MM.1S (cell line): ENCODE measurements at regions not wholly inside any gene's neighbourhood (a gene's known extent, or its start where the extent isn't known, plus 50 kb on each side); places are given as distances from the start of the nearest gene placed in this dataset.

ENCODE experiments used
- DNase-seq: peaks from one replicate; pipeline ENCODE4 v3.0.0-alpha.2; 2015
- H2AFZ ChIP-seq: fragments of 300-600 bp; sonication (generic); 2 replicates; pipeline ENCODE4 v1.6.0; 2016; ENCODE audit warnings: antibody characterized with exemption, low read length
- H3F3A ChIP-seq: fragments of 300-600 bp; sonication (generic); 2 replicates; pipeline ENCODE4 v1.6.1; 2016; ENCODE audit warnings: mild to moderate bottlenecking, antibody characterized with exemption, low read length, moderate library complexity, mixed read lengths; ENCODE audit not compliant: insufficient read depth
- H3K27ac ChIP-seq: fragments of 300-600 bp; sonication (generic); 2 replicates; pipeline ENCODE4 v1.5.1; 2016; ENCODE audit warnings: mild to moderate bottlenecking, low read length
- H3K27me3 ChIP-seq: fragments of 300-600 bp; sonication (generic); replicated peaks from 2 replicates; pipeline ENCODE4 v1.6.0; 2016; ENCODE audit warnings: low read length; ENCODE audit not compliant: insufficient read depth
- H3K36me3 ChIP-seq: fragments of 300-600 bp; sonication (generic); replicated peaks from 2 replicates; pipeline ENCODE4 v1.6.1; 2016; ENCODE audit warnings: mild to moderate bottlenecking, low read length, mixed read lengths; ENCODE audit not compliant: insufficient read depth
- H3K4me1 ChIP-seq: fragments of 300-600 bp; sonication (generic); 2 replicates; pipeline ENCODE4 v1.6.1; 2016; ENCODE audit warnings: low read length, mixed read lengths
- H3K4me2 ChIP-seq: fragments of 300-600 bp; sonication (generic); 2 replicates; pipeline ENCODE4 v1.6.0; 2016; ENCODE audit warnings: low read depth, low read length
- H3K4me3 ChIP-seq: fragments of 300-600 bp; sonication (generic); 2 replicates; pipeline ENCODE4 v1.5.1; 2016; ENCODE audit warnings: low read length, mixed read lengths
- H3K79me2 ChIP-seq: fragments of 300-600 bp; sonication (generic); 2 replicates; pipeline ENCODE4 v1.6.1; 2016; ENCODE audit warnings: mixed run types, low read length, mixed read lengths
- H3K9ac ChIP-seq: fragments of 300-600 bp; sonication (generic); 2 replicates; pipeline ENCODE4 v1.6.1; 2016; ENCODE audit warnings: low read length, mixed read lengths
- H3K9me2 ChIP-seq: fragments of 300-600 bp; sonication (generic); replicated peaks from 2 replicates; pipeline ENCODE4 v1.6.1; 2016; ENCODE audit warnings: mild to moderate bottlenecking, low read length, mixed read lengths; ENCODE audit not compliant: insufficient read depth
- H3K9me3 ChIP-seq: fragments of 300-600 bp; sonication (generic); replicated peaks from 2 replicates; pipeline ENCODE4 v1.6.1; 2016; ENCODE audit warnings: mild to moderate bottlenecking, low read length, mixed read lengths; ENCODE audit not compliant: insufficient read depth
- H4K20me1 ChIP-seq: fragments of 300-600 bp; sonication (generic); 2 replicates; pipeline ENCODE4 v1.6.1; 2016; ENCODE audit warnings: mild to moderate bottlenecking, low read length, moderate library complexity, mixed read lengths; ENCODE audit not compliant: insufficient read depth
- EZH2 ChIP-seq: fragments of 300-600 bp; sonication (generic); optimal IDR thresholded peaks from 2 replicates; pipeline ENCODE3; 2017; ENCODE audit warnings: low read depth, mild to moderate bottlenecking, antibody characterized with exemption, low read length, mixed read lengths
- EZH2phosphoT487 ChIP-seq: fragments of 300-600 bp; sonication (generic); IDR thresholded peaks from 2 replicates; pipeline ENCODE4 v1.6.1; 2018; ENCODE audit warnings: antibody characterized with exemption, low read length
- TF ChIP-seq, protein P1 (sequence below): fragments of 300-600 bp; sonication (generic); IDR thresholded peaks from 2 replicates; pipeline ENCODE4 v1.5.1; 2016; ENCODE audit warnings: antibody characterized with exemption, low read length, mixed read lengths

DNA sequence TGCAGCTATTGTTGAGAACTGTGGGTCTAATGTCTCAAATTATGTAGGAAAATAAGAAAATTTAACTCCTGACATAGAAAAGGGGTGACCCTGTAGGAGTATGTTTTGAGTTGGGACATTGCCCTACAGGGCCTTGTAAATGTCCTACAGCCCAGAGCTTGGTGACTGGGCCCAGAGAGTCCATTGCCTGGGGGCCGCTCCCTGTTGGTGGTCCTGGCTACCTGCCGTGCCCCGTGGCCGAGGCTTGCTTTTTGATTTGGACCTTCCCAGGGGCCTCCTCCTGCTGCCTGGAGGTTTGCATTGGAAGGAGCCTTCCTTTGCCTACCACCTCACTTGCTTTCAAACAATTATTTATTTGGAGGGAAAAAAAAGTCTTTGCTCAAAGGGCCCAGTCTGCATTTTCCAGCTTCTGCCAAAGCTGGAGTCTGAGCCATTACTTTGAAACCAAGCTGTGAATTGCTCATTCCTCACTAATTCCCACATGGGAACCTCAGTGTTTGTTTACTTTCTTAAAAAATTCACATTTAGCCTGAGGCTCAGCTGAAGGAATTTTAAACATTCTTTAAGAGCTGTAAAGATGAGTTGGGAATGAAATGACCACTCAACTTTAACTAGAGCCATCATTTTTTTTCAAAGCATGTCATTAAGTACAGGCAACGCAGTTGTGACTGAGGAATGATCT lies 355.0 kb downstream of the GLRX3 start:
- no peaks in the 10 kb centered on the region for H3K4me1 ChIP-seq
- H3K4me3 ChIP-seq, result no peak overlapping the region
- no peak overlapping the region for H3K9ac ChIP-seq
- no peak for DNase-seq
- no peaks in the 10 kb centered on the region for H3K9me2 ChIP-seq
- H3K79me2 ChIP-seq, result no peaks in the 10 kb centered on the region
- no peak overlapping the region for H2AFZ ChIP-seq
- H3K4me2 ChIP-seq, result no peak overlapping the region
- no peaks in the 10 kb centered on the region for H3K9me3 ChIP-seq
- no peaks in the 10 kb centered on the region for H3K36me3 ChIP-seq
- TF ChIP-seq, protein P1, sequence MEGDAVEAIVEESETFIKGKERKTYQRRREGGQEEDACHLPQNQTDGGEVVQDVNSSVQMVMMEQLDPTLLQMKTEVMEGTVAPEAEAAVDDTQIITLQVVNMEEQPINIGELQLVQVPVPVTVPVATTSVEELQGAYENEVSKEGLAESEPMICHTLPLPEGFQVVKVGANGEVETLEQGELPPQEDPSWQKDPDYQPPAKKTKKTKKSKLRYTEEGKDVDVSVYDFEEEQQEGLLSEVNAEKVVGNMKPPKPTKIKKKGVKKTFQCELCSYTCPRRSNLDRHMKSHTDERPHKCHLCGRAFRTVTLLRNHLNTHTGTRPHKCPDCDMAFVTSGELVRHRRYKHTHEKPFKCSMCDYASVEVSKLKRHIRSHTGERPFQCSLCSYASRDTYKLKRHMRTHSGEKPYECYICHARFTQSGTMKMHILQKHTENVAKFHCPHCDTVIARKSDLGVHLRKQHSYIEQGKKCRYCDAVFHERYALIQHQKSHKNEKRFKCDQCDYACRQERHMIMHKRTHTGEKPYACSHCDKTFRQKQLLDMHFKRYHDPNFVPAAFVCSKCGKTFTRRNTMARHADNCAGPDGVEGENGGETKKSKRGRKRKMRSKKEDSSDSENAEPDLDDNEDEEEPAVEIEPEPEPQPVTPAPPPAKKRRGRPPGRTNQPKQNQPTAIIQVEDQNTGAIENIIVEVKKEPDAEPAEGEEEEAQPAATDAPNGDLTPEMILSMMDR, result no peak
- TF ChIP-seq EZH2phosphoT487 (no peak), EZH2 (no peak)
- no peaks in the 10 kb centered on the region for H4K20me1 ChIP-seq
- no peaks in the 10 kb centered on the region for H3F3A ChIP-seq
- no peak overlapping the region for H3K27ac ChIP-seq
- H3K27me3 ChIP-seq, result no peaks in the 10 kb centered on the region

DNA sequence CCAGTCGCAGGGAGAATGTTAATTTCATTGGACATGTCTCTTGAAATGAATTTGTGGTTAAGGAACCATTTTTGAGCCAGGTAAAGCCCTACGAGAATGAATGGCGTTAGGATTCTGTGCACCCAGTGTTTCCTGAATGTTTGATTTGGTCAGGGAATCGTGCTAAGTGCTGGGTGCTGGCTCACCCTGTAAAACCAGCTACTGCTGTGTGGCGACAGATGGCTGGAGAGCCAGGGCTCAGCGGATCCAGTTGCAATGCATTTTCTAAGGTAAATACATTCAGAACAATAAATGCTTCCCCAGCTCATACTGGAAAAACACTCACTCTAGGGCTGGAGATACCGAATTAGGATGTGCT lies 355.5 kb downstream of the GLRX3 start:
- H2AFZ ChIP-seq, result no peak overlapping the region
- H4K20me1 ChIP-seq, result no peaks in the 10 kb centered on the region
- no peak overlapping the region for H3K27ac ChIP-seq
- no peaks in the 10 kb centered on the region for H3F3A ChIP-seq
- DNase-seq, result no peak
- no peaks in the 10 kb centered on the region for H3K27me3 ChIP-seq
- H3K4me3 ChIP-seq, result no peak overlapping the region
- H3K4me2 ChIP-seq, result no peak overlapping the region
- no peaks in the 10 kb centered on the region for H3K4me1 ChIP-seq
- H3K9ac ChIP-seq, result no peak overlapping the region
- no peaks in the 10 kb centered on the region for H3K9me2 ChIP-seq
- no peaks in the 10 kb centered on the region for H3K79me2 ChIP-seq
- TF ChIP-seq EZH2phosphoT487, result no peak
- no peaks in the 10 kb centered on the region for H3K36me3 ChIP-seq
- no peaks in the 10 kb centered on the region for H3K9me3 ChIP-seq

- no peaks in the 10 kb centered on the region for H3K79me2 ChIP-seq
- H3K27ac ChIP-seq, result no peak overlapping the region
- H3K4me1 ChIP-seq, result no peaks in the 10 kb centered on the region
- no peaks in the 10 kb centered on the region for H3K9me2 ChIP-seq
- H4K20me1 ChIP-seq, result no peaks in the 10 kb centered on the region
- no peak overlapping the region for H3K4me3 ChIP-seq
- no peak for DNase-seq
- no peaks in the 10 kb centered on the region for H3F3A ChIP-seq
- H3K27me3 ChIP-seq, result no peaks in the 10 kb centered on the region
- no peak for TF ChIP-seq EZH2phosphoT487
- TF ChIP-seq EZH2, result no peak
- TF ChIP-seq, protein P1, result no peak
- no peaks in the 10 kb centered on the region for H3K9me3 ChIP-seq
- no peak overlapping the region for H3K4me2 ChIP-seq
- no peak overlapping the region for H2AFZ ChIP-seq
- no peak overlapping the region for H3K9ac ChIP-seq
- H3K36me3 ChIP-seq, result no peaks in the 10 kb centered on the region
Observed at GRCh38 chr10:130492266-130492934, 356.2 kb downstream of the GLRX3 start.

DNA sequence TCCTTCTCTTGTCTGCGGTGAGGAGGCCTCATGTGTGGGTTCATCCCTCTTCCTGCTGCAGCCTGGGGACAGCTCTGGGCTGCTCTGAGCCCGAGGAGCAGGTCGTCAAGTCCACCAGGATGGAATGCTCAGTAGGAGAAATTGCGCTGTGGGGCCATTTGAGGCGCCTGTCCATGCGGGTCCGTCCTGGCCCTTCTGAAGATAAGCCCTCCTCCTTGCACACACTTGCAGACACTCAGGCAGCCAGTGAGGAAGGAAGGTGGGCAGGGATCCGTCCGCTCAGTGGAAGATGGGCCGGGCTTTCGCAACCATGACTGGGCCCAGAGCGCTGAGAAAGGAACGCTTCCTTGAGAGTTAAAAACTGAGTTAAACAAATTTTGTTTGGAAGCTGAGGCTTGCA lies 356.8 kb downstream of the GLRX3 start:
- DNase-seq, result no peak
- no peaks in the 10 kb centered on the region for H3K27me3 ChIP-seq
- no peaks in the 10 kb centered on the region for H3K9me3 ChIP-seq

More for the DNA sequence above, 356.8 kb downstream of the GLRX3 start:
- TF ChIP-seq, protein P1, result no peak
- TF ChIP-seq EZH2 (no peak), EZH2phosphoT487 (no peak)
- Histone ChIP-seq H3K27ac (no peak overlapping the region), H3K4me3 (no peak overlapping the region), H3K79me2 (no peaks in the 10 kb centered on the region), H3K9me2 (no peaks in the 10 kb centered on the region), H3K4me1 (no peaks in the 10 kb centered on the region), H3F3A (no peaks in the 10 kb centered on the region), H3K4me2 (no peak overlapping the region), H3K36me3 (no peaks in the 10 kb centered on the region), H3K9ac (no peak overlapping the region), H2AFZ (no peak overlapping the region), H4K20me1 (no peaks in the 10 kb centered on the region)
